ENCODE measurements at regions not wholly inside any gene's neighbourhood (a gene's known extent, or its start where the extent isn't known, plus 50 kb on each side); places are given as distances from the start of the nearest gene placed in this dataset.
"Not testable (repeated sequence)": the region's sequence is repeated elsewhere in the genome, so short reads cannot be mapped to it uniquely, and the experiment has no call there.

- TF ChIP-seq ZBTB40 (IDR thresholded peaks at IDR 0.05): 0 out of 2 replicates have a peak, but pooled peaks have one; percentile 12
- TF ChIP-seq ZBTB40 (CRISPR knock-in tag; IDR thresholded peaks at IDR 0.05); FOXM1 (CRISPR knock-in tag; IDR thresholded peaks at IDR 0.05; ENCODE audit: low read depth): not testable (repeated sequence)
- TF ChIP-seq SMARCA4 (IDR thresholded peaks at IDR 0.05): peak; percentile 95
- peak; percentile 88 for TF ChIP-seq NFATC3 (IDR thresholded peaks at IDR 0.05)
- peak; percentile 92 for TF ChIP-seq FOXM1 (IDR thresholded peaks at IDR 0.05; ENCODE audit: low read depth)
- 0 out of 2 replicates have a peak, but pooled peaks have one; percentile 49 for TF ChIP-seq ZNF589 (CRISPR knock-in tag; IDR thresholded peaks at IDR 0.05; ENCODE audit: low read depth)
Measured at GRCh38 chr4:128644693-128645654, 164.5 kb upstream of the JADE1 start (continued).

GRCh38 chr4:128644107-128644506 lies 165.4 kb upstream of the JADE1 start:
- BruUV-seq (replicated peaks); H3K27me3 ChIP-seq (ENCODE audit: control insufficient read depth in 2 of 2, insufficient read depth in 2 of 2, low read length in 2 of 2); H3K9ac ChIP-seq (ENCODE audit: insufficient read depth in 1 of 2, low read depth in 2 of 2, low read length in 2 of 2); in situ Hi-C loops (cut with MboI); FAIRE-seq; ATAC-seq; H3K27ac ChIP-seq (ENCODE audit: extremely low read depth, low read depth, low read length); H3K9me1 ChIP-seq (ENCODE audit: control insufficient read depth, insufficient read depth, low read length); H4K20me1 ChIP-seq (replicated peaks; ENCODE audit: control insufficient read depth, insufficient read depth, low read length); H3K79me2 ChIP-seq (ENCODE audit: control insufficient read depth, insufficient read depth, low read length); H3K9me3 ChIP-seq (replicated peaks; ENCODE audit: control insufficient read depth, insufficient read depth, low read depth, low read length); H3K4me2 ChIP-seq (ENCODE audit: insufficient read depth, low read length); H2AFZ ChIP-seq (ENCODE audit: low read depth, low read length); DNase-seq (ENCODE audit: extremely low read depth in 1 of 4, low spot score in 3 of 4); H3K4me3 ChIP-seq; H3K36me3 ChIP-seq (ENCODE audit: control insufficient read depth, insufficient read depth, low read length); H3K4me1 ChIP-seq (replicated peaks in 1 of 2; ENCODE audit: control insufficient read depth in 2 of 2, insufficient read depth in 2 of 2, low read length in 2 of 2): not testable (repeated sequence)
- ChIA-PET POLR2A (interaction anchor here (0.8 to 1.1 kb wide), 2 partner anchors 14 to 17 kb away, joined by 3 to 4 read pairs; no protein-coding TSS in a partner anchor), CTCF (ENCODE audit: low intra/inter-chr PET ratio) (interaction anchor here (0.7 to 1.3 kb wide), 2 partner anchors 70 to 190 kb away, joined by 3 read pairs; no protein-coding TSS in a partner anchor)
- 85% methylated on average over 3 of the region's 3 CpGs for WGBS (ENCODE audit: insufficient coverage, low coverage, missing lambda C conversion rate)
- intact Hi-C loops (cut with micrococcal nuclease): loop anchor here (1.0 kb wide), 2 partner anchors 70 to 190 kb away; no protein-coding TSS in a partner anchor
